HUES6 (cell line): ENCODE measurements at regions not wholly inside any gene's neighbourhood (a gene's known extent, or its start where the extent isn't known, plus 50 kb on each side); places are given as distances from the start of the nearest gene placed in this dataset.

Experiments used
- H3K27ac ChIP-seq: 2 replicates; pipeline ENCODE4 v1.7.0; 2013; ENCODE audit warnings: low read depth, mild to moderate bottlenecking, low read length, inconsistent platforms
- H3K27me3 ChIP-seq: 2 replicates; pipeline ENCODE4 v1.6.1; 2013; ENCODE audit warnings: low read length; ENCODE audit not compliant: control insufficient read depth, insufficient read depth
- H3K36me3 ChIP-seq: 2 replicates; pipeline ENCODE4 v1.6.1; 2013; ENCODE audit warnings: low read length; ENCODE audit not compliant: control insufficient read depth, insufficient read depth
- H3K4me1 ChIP-seq: 2 replicates; pipeline ENCODE4 v1.6.1; 2013; ENCODE audit warnings: low read length; ENCODE audit not compliant: control insufficient read depth, insufficient read depth
- H3K4me3 ChIP-seq: 2 replicates; pipeline ENCODE4 v1.5.1; 2013; ENCODE audit warnings: low read depth, low read length
- H3K9ac ChIP-seq: one replicate; pipeline ENCODE4 v1.6.1; 2013; ENCODE audit warnings: mild to moderate bottlenecking, low read length
- H3K9me3 ChIP-seq: 2 replicates; pipeline ENCODE4 v1.6.1; 2013; ENCODE audit warnings: low read depth, low read length; ENCODE audit not compliant: control insufficient read depth, insufficient read depth

DNA sequence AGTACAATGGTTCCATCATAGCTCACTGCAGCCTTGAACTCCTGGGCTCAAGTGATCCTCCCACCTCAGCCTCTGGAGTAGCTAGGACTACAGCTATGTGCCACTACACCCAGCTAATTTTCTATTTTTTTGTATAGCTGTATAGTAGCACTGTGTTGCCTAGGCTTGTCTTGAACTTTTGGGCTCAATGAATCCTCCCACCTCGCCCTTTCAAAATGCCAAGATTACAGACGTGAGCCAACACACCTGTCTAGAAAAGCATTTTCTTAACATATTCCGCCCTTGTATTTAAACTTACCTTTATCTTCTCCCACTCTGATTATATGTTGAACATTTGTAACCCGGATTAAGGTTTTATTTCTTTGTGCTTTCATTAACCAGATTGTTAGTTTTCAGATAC, 750.7 kb upstream of the GCFC2 start:
- Histone ChIP-seq H3K4me1 (no peaks in the 10 kb centered on the region), H3K27ac (no peak overlapping the region), H3K27me3 (no peaks in the 10 kb centered on the region), H3K9me3 (no peaks in the 10 kb centered on the region), H3K9ac (no peak overlapping the region), H3K36me3 (no peaks in the 10 kb centered on the region), H3K4me3 (no peak overlapping the region)

DNA sequence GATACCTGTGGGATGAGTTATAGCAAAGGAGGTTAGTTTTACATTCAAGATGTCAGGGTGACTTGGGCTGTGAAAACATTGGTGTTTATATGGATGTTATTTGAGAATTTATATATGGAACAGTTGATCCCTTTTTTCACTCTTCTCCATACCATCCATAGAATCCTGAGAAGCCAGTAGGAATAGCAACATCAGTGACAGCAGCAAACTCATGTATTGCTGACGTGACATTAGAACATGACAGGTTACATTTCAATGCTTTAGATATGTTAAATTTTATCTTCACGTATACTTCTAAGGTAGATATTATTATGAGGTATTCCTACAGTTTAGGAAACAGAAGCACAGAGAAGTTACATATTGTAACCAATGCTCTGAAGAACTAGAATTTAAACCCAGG, 745.2 kb upstream of the GCFC2 start:
- H3K9me3 ChIP-seq, result no peaks in the 10 kb centered on the region
- no peak overlapping the region for H3K9ac ChIP-seq
- H3K4me1 ChIP-seq, result no peaks in the 10 kb centered on the region
- H3K4me3 ChIP-seq, result no peak overlapping the region
- no peaks in the 10 kb centered on the region for H3K36me3 ChIP-seq
- no peak overlapping the region for H3K27ac ChIP-seq
- no peaks in the 10 kb centered on the region for H3K27me3 ChIP-seq

DNA sequence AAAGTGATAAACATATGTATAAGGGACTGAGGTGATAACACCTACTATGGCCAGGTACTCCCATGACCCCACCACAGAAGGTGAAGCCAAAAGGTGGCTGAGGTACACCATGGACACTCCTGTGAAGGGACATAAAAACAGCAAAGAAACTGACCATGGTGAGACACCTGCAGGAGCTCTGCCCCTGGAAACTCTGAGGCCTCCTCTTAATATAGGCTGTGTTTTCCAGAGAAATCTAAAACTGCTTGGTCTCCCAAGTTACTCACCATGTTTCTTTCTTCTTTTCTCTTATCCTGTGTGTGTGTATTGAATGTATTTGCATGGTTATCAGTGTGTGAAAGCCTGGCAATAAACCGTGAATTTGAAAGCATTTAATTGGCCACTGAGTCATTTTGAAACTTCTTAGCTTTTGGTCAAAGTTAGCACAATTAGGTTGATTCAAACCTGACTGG, 739.3 kb upstream of the GCFC2 start:
- Histone ChIP-seq H3K9me3 (peaks cover 5% of the 10 kb centered on the region; the same call in 1 of the 2 replicates), H3K27ac (no peak overlapping the region), H3K9ac (no peak overlapping the region), H3K36me3 (no peaks in the 10 kb centered on the region), H3K27me3 (no peaks in the 10 kb centered on the region), H3K4me3 (no peak overlapping the region), H3K4me1 (peaks cover 7% of the 10 kb centered on the region; the same call in 1 of the 2 replicates)

DNA sequence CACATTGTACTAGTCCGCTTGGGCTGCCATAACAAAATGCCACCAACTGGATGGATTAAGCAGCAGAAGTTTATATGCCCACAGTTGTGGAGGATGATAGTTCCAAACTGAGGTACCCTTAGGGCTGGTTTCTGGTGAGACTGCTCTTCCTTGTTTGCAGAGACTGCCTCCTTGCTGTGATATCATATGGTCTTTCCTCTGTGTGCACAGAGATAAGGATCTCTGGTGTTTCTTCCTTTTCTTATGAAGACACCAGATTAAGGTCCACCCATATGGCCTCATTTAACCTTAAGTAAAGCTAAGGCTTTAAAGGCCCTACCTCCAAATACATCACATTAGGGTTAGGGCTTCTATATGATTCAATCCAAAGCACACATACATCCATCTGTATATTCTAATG, 738.2 kb upstream of the GCFC2 start:
- Histone ChIP-seq H3K4me3 (no peak overlapping the region), H3K27me3 (no peaks in the 10 kb centered on the region), H3K36me3 (no peaks in the 10 kb centered on the region), H3K27ac (no peak overlapping the region), H3K9me3 (peaks cover 10% of the 10 kb centered on the region; the same call in 1 of the 2 replicates), H3K4me1 (peaks cover 7% of the 10 kb centered on the region; the same call in 1 of the 2 replicates), H3K9ac (no peak overlapping the region)

DNA sequence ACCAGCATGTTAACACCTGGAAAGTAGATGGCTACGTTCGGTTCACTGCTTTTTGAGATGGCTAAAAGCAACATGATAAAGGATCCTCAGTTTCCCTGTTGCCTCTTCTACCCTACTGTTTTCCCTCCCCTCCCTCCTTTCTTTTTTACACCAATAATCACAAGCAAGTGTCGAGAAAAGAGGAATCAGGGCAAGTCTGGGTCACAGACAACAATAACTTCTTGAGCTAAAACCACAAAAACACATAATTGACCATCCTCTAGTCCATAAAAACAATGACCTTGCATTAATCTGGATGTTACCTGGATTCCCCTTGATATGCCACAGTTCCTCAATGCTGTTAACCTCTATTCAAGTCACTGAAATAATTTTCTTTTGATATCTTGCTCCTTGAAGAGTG, 736.6 kb upstream of the GCFC2 start:
- Histone ChIP-seq H3K27ac (no peak overlapping the region), H3K4me1 (peaks cover 7% of the 10 kb centered on the region; the same call in 1 of the 2 replicates), H3K9me3 (peaks cover 10% of the 10 kb centered on the region; the same call in 1 of the 2 replicates), H3K9ac (no peak overlapping the region), H3K36me3 (no peaks in the 10 kb centered on the region), H3K27me3 (no peaks in the 10 kb centered on the region), H3K4me3 (no peak overlapping the region)

DNA sequence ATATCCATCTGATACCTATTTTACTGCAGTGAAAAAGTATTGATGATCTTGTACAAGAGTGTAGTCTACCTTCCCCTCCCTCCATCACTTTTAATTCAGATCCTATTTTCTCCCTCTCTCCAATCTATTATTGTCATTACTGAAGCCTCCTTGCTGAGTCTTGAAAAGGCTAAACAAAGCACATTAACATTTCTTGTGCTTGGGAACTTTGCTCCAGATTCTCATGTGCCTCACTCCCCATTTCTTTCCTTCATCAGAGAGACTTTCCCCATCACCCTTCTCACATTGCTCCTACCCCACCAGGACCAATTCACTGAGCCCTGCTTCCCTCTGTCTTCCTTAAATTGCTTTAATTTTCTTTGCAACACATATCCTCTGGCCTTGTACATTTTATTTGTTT, 736.2 kb upstream of the GCFC2 start:
- peaks cover 7% of the 10 kb centered on the region; the same call in 1 of the 2 replicates for H3K4me1 ChIP-seq
- H3K27me3 ChIP-seq, result no peaks in the 10 kb centered on the region
- H3K4me3 ChIP-seq, result no peak overlapping the region
- no peaks in the 10 kb centered on the region for H3K36me3 ChIP-seq
- H3K27ac ChIP-seq, result no peak overlapping the region
- no peak overlapping the region for H3K9ac ChIP-seq
- peaks cover 10% of the 10 kb centered on the region; the same call in 1 of the 2 replicates for H3K9me3 ChIP-seq

DNA sequence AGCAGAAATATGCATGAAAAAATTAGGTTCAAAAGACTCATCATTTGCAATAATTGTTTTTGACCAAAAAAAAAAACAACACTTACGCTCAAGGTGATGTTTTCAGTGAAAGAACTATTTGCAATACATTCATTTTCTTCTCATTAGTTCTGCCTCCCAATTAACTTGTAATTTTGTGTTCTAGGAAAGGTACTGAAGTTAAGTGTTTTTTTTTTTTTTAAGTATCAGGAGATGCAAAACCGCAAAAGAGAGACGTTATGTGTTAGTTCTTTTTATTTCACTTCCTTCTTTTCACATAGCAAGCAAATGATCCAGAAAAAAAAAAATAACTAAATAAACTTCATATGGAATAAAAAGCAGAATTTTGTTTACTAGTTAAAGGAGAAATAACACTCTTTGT, 735.2 kb upstream of the GCFC2 start:
- H3K4me1 ChIP-seq, result peaks cover 7% of the 10 kb centered on the region; the same call in 1 of the 2 replicates
- peaks cover 10% of the 10 kb centered on the region; the same call in 1 of the 2 replicates for H3K9me3 ChIP-seq
- no peaks in the 10 kb centered on the region for H3K27me3 ChIP-seq
- no peak overlapping the region for H3K9ac ChIP-seq
- no peaks in the 10 kb centered on the region for H3K36me3 ChIP-seq
- H3K27ac ChIP-seq, result no peak overlapping the region
- H3K4me3 ChIP-seq, result no peak overlapping the region

DNA sequence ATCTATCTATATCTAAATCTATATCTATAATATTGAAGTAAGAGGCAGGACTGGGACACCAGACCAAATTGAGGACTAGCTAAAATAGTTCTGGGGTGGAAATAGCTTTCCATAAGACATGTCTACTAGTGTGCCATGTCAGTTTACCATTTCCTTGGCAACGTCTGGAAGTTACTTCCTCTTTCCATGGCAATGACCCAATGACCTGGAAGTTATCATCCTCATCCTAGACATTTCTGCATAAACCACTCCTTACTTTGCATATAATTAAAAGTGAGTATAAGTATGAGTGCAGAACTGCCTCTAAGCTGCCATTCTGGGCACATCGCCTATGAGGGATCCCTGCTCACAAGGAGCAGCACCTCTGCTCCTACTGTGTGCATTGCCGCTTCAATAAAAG, 734.0 kb upstream of the GCFC2 start:
- H3K4me1 ChIP-seq, result peaks cover 7% of the 10 kb centered on the region; the same call in 1 of the 2 replicates
- no peak overlapping the region for H3K9ac ChIP-seq
- H3K27me3 ChIP-seq, result no peaks in the 10 kb centered on the region
- H3K36me3 ChIP-seq, result no peaks in the 10 kb centered on the region
- H3K9me3 ChIP-seq, result peaks cover 10% of the 10 kb centered on the region; the same call in 1 of the 2 replicates
- no peak overlapping the region for H3K4me3 ChIP-seq
- no peak overlapping the region for H3K27ac ChIP-seq

DNA sequence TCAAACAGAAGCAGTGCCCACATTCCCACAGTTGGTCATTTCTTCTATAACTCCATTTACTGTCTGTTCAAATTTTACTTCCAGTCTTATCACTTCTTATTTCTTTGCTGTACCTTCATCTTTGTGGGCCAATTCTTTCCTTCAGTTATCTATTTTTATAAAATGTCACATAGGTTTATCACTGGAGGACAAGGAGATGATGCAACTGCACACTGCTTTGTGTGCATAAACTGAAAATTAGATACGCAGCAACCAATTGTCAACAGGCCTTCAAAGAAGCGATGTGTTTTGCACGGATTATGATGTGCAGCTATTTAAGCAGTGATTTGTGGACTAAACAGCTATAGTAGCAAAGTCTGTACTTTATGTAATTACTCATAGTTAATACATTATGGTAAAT, 726.8 kb upstream of the GCFC2 start:
- Histone ChIP-seq H3K9me3 (no peaks in the 10 kb centered on the region), H3K27me3 (no peaks in the 10 kb centered on the region), H3K9ac (no peak overlapping the region), H3K4me3 (no peak overlapping the region), H3K36me3 (no peaks in the 10 kb centered on the region), H3K4me1 (no peaks in the 10 kb centered on the region), H3K27ac (no peak overlapping the region)

DNA sequence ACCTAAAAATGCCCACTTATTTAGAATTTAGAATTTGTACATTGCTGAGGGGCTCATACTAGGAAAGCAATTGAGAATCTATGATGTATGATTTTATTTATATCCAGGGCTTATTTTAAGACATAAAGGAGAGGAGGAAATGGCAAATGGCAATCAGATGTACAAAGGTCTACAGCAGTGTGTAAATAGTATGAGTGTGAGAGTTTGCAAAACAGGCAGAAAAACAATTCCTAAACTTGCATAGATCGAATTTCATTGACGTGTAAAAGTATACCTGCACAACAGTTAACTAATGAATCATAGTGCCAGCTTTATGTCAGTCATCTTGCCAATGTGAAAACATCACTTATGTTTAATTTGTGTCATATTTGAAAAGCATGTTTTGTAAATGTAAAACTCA, 718.7 kb upstream of the GCFC2 start:
- no peaks in the 10 kb centered on the region for H3K9me3 ChIP-seq
- no peaks in the 10 kb centered on the region for H3K36me3 ChIP-seq
- H3K4me3 ChIP-seq, result no peak overlapping the region
- no peak overlapping the region for H3K9ac ChIP-seq
- H3K27me3 ChIP-seq, result no peaks in the 10 kb centered on the region
- no peak overlapping the region for H3K27ac ChIP-seq
- H3K4me1 ChIP-seq, result peaks cover 9% of the 10 kb centered on the region

DNA sequence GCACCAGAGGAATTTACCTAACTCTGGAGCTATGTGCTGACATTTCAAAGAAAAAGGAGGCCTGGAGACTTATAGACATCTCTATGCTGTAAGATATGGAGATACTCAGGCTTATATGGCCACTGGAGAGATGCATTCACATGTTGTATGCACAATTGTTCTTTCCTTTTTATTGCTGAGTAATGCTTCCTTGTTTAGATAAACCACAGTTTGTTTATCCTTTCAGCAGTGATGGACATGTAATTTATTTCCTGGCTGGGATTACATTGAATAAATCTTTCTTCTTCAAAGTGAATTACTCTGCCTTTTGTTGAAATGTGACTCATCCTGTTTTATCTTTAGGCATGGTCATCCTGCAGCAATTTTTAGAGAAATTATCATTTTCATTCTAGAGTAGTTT, 716.7 kb upstream of the GCFC2 start:
- Histone ChIP-seq H3K4me3 (no peak overlapping the region), H3K9ac (no peak overlapping the region), H3K27ac (no peak overlapping the region), H3K9me3 (no peaks in the 10 kb centered on the region), H3K36me3 (no peaks in the 10 kb centered on the region), H3K4me1 (peaks cover 9% of the 10 kb centered on the region), H3K27me3 (no peaks in the 10 kb centered on the region)

DNA sequence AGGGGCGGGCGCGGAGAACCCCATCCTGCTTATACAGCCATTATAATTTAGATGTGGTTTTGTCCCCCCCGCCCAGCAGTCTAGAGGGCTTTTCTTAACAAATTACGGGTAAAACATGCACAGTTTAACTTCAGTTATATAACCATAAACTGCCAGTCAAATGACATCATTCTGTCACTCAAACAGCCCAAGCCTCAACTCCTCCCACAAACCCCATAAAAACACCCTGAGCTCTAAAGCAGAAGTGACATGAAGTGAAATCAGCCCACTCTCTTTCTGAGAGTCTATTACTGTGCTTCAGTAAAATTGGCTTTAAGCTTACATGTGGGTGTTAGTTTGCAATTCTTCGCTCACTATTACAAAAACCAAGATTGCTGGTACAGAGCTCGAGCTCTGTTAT, 705.1 kb upstream of the GCFC2 start:
- Histone ChIP-seq H3K36me3 (no peaks in the 10 kb centered on the region), H3K4me1 (peaks cover 8% of the 10 kb centered on the region; the same call in 1 of the 2 replicates), H3K27me3 (no peaks in the 10 kb centered on the region), H3K9me3 (no peaks in the 10 kb centered on the region), H3K9ac (no peak overlapping the region), H3K27ac (no peak overlapping the region), H3K4me3 (no peak overlapping the region)
